Stimulated activated CD8-positive, alpha-beta memory T cell treated with anti-CD3 and anti-CD28 coated beads, Interleukin-7, amount 100 ng/mL, for 4 hours (primary cell): ENCODE measurements at regions not wholly inside any gene's neighbourhood (a gene's known extent, or its start where the extent isn't known, plus 50 kb on each side); places are given as distances from the start of the nearest gene placed in this dataset.
"Not testable (repeated sequence)": the region's sequence is repeated elsewhere in the genome, so short reads cannot be mapped to it uniquely, and the experiment has no call there.

Experiments used
- DNase-seq, 2 donors: peaks; one replicate each; pipeline ENCODE4 v3.0.0-alpha.2; 2020; ENCODE audit warnings: low read depth in 2 of 2

DNA sequence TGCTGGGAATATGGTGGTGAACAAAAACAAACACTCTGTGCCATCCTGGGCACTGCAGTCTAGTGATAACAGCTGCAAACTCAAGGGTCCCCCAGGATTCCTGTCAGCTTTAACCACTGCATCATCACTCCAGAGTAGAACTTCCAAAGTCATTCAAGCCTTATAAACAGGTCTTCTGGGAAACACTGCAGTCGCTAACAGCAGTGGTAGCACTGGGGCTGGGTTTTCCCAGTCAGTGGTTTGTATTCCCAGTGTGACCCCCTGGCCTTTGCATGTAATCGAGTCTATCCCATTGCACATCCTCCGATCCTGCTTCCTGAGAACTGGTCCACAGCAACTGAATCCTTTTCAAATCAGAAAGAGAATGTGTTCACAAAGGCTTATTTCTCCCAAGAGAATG lies 623.5 kb downstream of the EDEM1 start:
- no peak for DNase-seq

GRCh38 chr3:5813521-5813920 lies 626.0 kb downstream of the EDEM1 start:
- no peak for DNase-seq

DNA sequence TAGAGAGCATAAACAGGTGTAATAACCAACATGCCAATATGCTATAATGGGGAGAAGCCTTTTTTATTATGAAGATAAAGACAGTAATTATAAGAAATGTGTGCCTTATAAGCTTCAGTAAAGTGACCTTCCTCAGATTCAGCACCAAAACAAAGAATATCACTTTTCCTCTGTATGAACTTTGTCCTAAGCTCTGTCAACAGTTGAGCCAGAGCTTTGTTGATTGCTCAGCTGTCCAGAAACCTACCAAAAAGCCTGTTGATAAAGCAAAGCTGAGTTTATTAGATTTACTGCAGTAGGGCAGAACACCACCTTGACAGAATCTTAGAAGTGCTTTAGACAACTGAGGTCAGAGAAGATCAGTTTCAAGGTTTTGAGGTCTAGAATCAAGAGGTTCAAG lies 635.3 kb downstream of the EDEM1 start:
- DNase-seq = no peak

DNA sequence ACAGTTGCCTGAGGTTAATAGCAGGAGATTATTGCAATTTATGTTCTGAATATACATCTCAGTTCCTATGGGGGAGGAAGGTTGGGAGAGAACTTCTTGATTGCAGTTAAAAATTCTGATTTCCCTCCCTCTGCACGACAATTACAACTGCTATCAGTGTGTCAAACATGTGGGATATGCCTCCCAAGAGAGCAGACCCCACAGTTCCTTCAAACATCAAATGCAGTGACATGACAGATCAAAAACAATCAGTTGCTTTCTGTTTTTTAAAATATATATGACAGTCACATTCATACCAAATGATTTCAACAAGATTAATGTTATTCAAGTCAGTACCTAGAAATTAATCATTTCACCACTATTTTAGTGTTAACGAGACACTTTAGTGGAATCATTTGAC lies 639.0 kb downstream of the EDEM1 start:
- DNase-seq = no peak

DNA sequence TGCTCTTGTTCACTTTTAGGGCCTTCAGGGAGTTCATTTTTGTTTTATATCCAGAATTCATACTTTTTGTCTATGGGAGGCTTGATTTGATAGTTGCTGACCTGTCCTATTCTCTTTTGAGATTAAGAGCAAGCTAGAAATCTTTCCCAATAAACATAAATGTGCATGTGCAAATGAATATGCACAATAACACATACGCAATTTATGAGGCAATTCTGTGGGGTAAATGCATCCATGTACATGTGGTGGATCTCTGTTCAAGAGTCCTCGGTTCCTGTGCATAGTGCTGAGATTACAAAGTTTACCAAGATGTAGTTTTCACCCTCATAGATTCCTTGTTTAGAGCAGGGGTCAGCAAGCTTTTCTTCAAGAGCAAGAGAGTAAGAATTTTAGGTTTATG lies 640.7 kb downstream of the EDEM1 start:
- DNase-seq = no peak

GRCh38 chr3:5840056-5840455 lies 652.5 kb downstream of the EDEM1 start:
- no peak for DNase-seq

DNA sequence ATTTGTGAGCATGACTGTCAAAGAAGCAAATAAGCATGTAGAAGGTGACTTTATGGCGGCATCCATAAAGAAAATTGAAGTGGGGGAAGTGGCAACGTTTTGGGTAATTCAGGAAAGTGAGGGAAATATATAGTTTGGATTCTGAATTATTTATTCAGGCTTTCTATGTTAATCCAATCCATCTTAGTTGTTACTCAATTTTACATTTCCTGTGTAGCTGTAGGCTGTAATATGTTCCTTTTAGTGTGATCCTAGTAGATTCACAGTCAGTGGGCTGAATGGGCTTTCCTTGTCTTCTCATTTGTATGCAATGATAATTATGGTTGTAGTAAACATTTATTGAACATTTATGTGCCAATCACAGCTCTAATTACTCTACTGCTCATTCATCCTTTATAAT lies 654.1 kb downstream of the EDEM1 start:
- DNase-seq = no peak

- DNase-seq = no peak
Observed at GRCh38 chr3:5846261-5846660, 658.8 kb downstream of the EDEM1 start.

DNA sequence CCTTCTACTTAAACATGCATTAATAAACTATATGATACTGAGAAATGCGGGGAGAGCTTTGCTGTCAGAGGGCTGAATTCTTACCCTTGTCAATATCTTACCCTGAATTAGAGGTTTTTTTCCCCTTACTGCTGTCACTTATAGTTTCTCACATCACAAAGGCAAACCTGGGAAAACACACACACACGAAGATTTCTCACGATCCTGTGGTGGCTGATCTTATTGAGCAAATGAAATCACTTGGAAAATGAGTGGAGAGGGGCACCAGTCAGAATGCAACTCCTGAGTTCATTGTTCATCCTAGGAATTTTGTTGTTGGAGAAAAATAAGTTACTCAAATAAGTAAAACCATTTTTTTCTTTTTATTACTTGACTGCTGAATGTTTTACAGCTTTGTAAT lies 673.6 kb downstream of the EDEM1 start:
- no peak for DNase-seq

- no peak for DNase-seq
Observed at GRCh38 chr3:5874931-5875341, 687.4 kb downstream of the EDEM1 start.

DNA sequence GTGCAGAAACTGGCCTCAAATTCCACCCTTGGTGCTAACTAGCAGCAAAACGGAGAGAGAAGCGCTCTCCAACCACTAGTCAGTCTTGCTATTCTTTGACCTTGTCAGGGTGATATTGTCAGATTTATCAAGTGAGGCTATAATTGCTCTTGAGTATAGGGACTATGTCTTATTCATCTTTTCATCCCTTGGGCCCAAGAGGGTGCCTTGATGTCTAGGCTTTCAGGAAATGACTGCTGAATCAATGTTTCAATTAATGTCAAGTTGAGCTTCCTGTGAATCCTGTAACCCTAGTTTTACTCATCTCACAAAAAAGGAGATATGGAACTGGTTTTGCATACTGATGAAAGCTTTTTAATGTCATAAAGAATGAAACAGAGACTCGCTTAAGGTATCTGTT lies 701.3 kb downstream of the EDEM1 start:
- DNase-seq = no peak

DNA sequence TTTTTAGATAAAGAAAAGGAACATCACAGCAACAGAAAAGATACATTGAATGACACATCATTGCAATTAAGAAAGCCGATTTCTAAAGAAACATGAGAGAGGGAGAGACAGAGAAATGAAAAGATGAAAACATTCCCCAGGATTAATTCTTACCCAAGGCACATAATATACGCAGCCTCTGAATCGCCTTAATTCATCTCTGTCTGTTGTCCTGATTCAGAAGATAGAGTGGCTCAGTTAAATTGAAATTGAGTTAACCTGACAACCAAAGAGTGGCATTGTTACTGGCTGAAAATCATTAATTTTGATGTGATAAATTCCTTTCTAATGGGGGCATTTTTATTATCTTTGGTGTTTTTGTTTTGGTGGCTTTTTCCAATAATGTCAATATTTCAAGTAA lies 701.9 kb downstream of the EDEM1 start:
- no peak for DNase-seq

DNA sequence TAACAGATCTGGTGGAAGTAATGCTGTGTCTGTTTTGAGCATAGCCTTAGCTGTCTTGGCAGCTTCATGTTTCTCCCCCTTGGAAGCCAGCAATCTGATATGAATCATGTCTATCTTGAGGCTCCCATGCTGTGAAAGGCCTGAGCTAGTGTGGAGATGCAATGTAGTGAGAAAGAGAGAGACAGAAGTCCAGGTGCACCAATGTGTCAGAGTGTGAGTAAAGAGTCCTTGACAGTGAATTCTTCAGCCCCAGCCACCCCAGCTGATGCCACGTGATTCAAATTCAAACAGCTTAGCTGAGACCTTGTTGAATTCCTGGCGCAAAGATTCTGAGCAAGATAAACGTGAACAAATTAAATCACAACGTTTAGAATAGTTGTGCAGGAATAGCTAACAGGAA lies 704.2 kb downstream of the EDEM1 start:
- no peak for DNase-seq

- DNase-seq = no peak
Observed at GRCh38 chr3:5898106-5898505, 710.6 kb downstream of the EDEM1 start.

- no peak for DNase-seq
Observed at GRCh38 chr3:5899014-5899761, 711.7 kb downstream of the EDEM1 start.

GRCh38 chr3:5917932-5918331 lies 730.4 kb downstream of the EDEM1 start:
- DNase-seq = no peak

- no peak for DNase-seq
Observed at GRCh38 chr3:5918626-5919025, 731.1 kb downstream of the EDEM1 start.

- DNase-seq = no peak
Observed at GRCh38 chr3:5929027-5929426, 741.5 kb downstream of the EDEM1 start.

- not testable (repeated sequence) for DNase-seq
Observed at GRCh38 chr3:5944061-5944460, 756.6 kb downstream of the EDEM1 start.

- DNase-seq = no peak
Observed at GRCh38 chr3:5948084-5948483, 760.6 kb downstream of the EDEM1 start.

DNA sequence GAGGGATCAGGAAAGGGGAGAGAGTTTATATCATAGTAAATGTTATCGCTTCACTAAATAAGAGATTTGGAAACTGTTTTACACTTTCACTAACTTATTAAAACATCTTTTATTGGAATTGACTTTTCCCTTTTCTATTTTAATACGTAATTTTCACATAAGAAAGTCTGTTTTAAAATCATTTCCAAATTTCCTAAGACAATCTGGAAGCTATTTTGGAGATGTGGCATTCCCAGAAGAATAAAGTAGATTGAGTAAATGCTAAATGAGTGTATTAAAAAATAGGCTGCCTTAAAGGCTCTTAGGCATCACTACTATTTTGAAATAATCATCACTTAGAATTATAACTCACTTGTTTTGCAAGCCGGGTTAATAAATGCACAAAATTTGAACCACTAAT lies 763.5 kb downstream of the EDEM1 start:
- DNase-seq = no peak

DNA sequence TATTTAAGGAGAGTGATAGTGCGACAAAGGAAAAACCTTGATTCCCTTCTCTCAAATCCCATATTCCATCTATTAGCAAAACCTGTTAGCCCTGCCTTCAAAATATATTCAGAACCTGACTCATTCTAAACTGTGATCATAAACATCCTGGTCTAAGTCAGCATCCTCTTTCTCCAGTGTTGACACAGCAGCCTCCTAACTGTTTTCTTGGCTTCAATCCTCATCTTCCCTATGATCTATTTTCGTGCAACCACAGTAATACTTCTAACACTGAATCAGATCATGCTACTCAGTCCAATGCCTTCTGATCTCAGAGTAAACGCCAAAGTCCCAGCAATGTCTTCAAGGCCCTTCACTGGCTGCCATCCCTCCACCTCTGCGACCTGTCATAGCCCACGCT lies 785.1 kb downstream of the EDEM1 start:
- no peak for DNase-seq

DNA sequence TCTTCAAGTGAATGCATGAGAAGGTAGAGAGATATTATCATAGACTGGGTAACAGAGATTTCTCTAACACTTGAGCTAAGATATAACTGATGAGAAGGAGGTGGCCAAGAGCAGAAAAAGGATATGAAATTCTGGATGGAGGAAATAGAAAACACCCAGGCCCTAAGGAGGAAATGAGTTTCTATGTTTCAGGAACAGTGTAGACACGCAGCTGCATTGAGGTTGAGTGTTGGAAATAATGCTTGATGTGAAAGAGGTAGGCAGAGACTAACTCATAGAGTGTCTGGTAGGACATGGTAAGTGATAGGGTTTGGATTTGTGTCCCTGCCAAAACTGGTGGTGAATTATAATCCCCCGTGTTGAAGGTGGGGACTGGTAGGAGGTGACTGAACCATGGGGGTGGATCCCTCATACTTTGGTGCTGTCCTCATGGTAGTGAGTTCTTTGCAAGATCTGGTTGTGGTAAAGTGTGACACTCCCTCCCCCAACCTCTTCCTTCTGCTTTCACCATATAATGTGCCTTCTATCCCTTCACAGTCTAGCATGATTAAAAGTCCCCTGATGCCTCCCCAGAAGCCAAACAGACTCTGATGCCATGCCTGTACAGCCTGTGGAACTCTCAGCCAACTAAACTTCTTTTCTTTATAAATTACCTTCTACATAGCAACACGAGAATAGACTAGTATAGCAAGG lies 787.3 kb downstream of the EDEM1 start:
- DNase-seq = no peak

- no peak for DNase-seq
Observed at GRCh38 chr3:5977331-5977730, 789.8 kb downstream of the EDEM1 start.
